ENCODE measurements at regions not wholly inside any gene's neighbourhood (a gene's known extent, or its start where the extent isn't known, plus 50 kb on each side); places are given as distances from the start of the nearest gene placed in this dataset.

DNA sequence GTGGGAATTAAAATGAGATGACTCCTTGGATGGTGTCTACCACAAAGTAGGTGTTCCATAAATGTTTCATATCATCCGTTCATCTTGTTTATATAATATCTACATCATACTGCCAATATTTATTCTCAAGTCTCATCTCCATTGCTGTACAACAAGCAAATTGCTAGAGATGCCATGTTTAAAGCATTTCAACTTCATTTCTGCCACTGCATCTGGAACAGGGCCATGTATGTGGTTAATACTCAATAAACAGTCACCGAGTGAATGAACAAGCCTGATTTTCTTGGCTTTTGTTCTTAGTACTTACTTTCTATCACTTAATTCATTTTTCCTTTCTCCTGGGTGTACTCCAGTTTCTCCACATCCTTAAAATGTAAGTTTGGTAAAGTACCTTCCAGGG, 107.6 kb downstream of the KCNJ2 start:
- no peak for DNase-seq (ENCODE audit: low read depth in 1 of 2, low spot score in 2 of 2)
- H3K4me2 ChIP-seq (ENCODE audit: insufficient read depth in 1 of 2, low read depth in 2 of 2, low read length in 2 of 2) = no peak overlapping the region
- no peaks in the 10 kb centered on the region for H3K79me1 ChIP-seq (ENCODE audit: low read depth, low read length)
- FAIRE-seq = no peak
- no peaks in the 10 kb centered on the region for H4K20me1 ChIP-seq (replicated peaks in 1 of 2; ENCODE audit: control insufficient read depth in 1 of 2, insufficient read depth in 2 of 2, low read length in 2 of 2)
- no peak overlapping the region for H3K18ac ChIP-seq (ENCODE audit: extremely low read depth, low read length)
- H2AFZ ChIP-seq (ENCODE audit: low read length) = no peak overlapping the region
- no peaks in the 10 kb centered on the region for H3K4me1 ChIP-seq (replicated peaks in 1 of 4; ENCODE audit: control insufficient read depth in 3 of 4, insufficient read depth in 4 of 4, low read length in 3 of 4)
- no peaks in the 10 kb centered on the region for H3K79me2 ChIP-seq (ENCODE audit: control insufficient read depth in 1 of 2, insufficient read depth in 2 of 2, low read length in 2 of 2)
- no peak overlapping the region for H2BK15ac ChIP-seq (ENCODE audit: low read length)
- ChIA-PET POLR2A (ENCODE audit: partially characterized antibody) (no interaction called here), CTCF (ENCODE audit: partially characterized antibody) (no interaction called here)
- no peaks in the 10 kb centered on the region for H3K36me3 ChIP-seq (ENCODE audit: control insufficient read depth in 2 of 4, insufficient read depth in 4 of 4, low read length in 3 of 4)
- H3K9me3 ChIP-seq (ENCODE audit: insufficient read depth in 2 of 2, low read depth in 1 of 2, low read length in 1 of 2) = 0 out of 4 replicates have a peak, but pooled peaks cover 0 to 2% of the 10 kb centered on the region in 2 experiments
- no peak overlapping the region for H3K27ac ChIP-seq (ENCODE audit: low read depth, low read length)
- H2BK20ac ChIP-seq (ENCODE audit: low read length) = no peak overlapping the region
- H4K91ac ChIP-seq (replicated peaks; ENCODE audit: insufficient read length, low read length) = no peak overlapping the region
- H3K4me3 ChIP-seq (ENCODE audit: extremely low read depth in 1 of 4, insufficient read depth in 2 of 4, low read depth in 3 of 4, low read length in 4 of 4) = no peak overlapping the region
- 94% methylated on average over 2 of the region's 2 CpGs; no CpG with 5 or more reads in 1 of the 2 experiments for WGBS, 2 experiments (ENCODE audit: extremely low coverage in 1 of 2, insufficient coverage in 1 of 2, insufficient read length in 1 of 2, insufficient replicate concordance in 2 of 2, low coverage in 1 of 2, low lambda C conversion rate in 2 of 2, missing lambda C conversion rate in 1 of 2)
- no peak overlapping the region for H3K4ac ChIP-seq (replicated peaks; ENCODE audit: insufficient read length, low read depth, low read length)
- no peak overlapping the region for H4K8ac ChIP-seq (ENCODE audit: extremely low read depth, insufficient read depth, low read length)
- H3K23ac ChIP-seq (ENCODE audit: insufficient read length) = no peak overlapping the region
- H2BK12ac ChIP-seq (ENCODE audit: low read depth, low read length) = no peak overlapping the region
- H3K9ac ChIP-seq (replicated peaks in 1 of 4; ENCODE audit: extremely low read depth in 1 of 4, low read depth in 3 of 4, low read length in 3 of 4) = no peak overlapping the region
- H2BK5ac ChIP-seq (ENCODE audit: low read depth, low read length) = no peak overlapping the region
- no peak overlapping the region for H4K5ac ChIP-seq (ENCODE audit: insufficient read length, low read depth, low read length)
- no peak overlapping the region for H2AK5ac ChIP-seq (ENCODE audit: low read depth, low read length)
- H3K27me3 ChIP-seq (replicated peaks in 1 of 4; ENCODE audit: control insufficient read depth in 3 of 4, extremely low read depth in 1 of 4, insufficient read depth in 3 of 4, low read length in 3 of 4) = no peaks in the 10 kb centered on the region
- H3K23me2 ChIP-seq (ENCODE audit: low read depth, low read length) = no peaks in the 10 kb centered on the region
- no peak overlapping the region for H2BK120ac ChIP-seq (replicated peaks; ENCODE audit: low read depth, low read length)
- no peak overlapping the region for H3K14ac ChIP-seq (ENCODE audit: insufficient read length)
- H3K56ac ChIP-seq (replicated peaks; ENCODE audit: insufficient read length, low read depth, low read length) = no peak overlapping the region
- TF ChIP-seq NANOG (IDR thresholded peaks at IDR 0.05; ENCODE audit: insufficient read depth, low read depth, low read length, poor library complexity, severe bottlenecking) (no peak), KDM5A (IDR thresholded peaks at IDR 0.05; ENCODE audit: low read length) (no peak), SUZ12 (IDR thresholded peaks at IDR 0.05; ENCODE audit: low read length) (no peak), TBP (IDR thresholded peaks at IDR 0.05; ENCODE audit: low read depth, low read length) (no peak), CBX8 (IDR thresholded peaks at IDR 0.05; ENCODE audit: borderline replicate concordance, low read depth, low read length) (no peak), GTF2F1 (IDR thresholded peaks at IDR 0.05; ENCODE audit: borderline replicate concordance, low read depth, low read length) (no peak), RAD21 (IDR thresholded peaks at IDR 0.05 in 1 of 2, conservative IDR thresholded peaks at IDR 0.05 in 1 of 2; ENCODE audit: low read depth in 2 of 2, low read length in 2 of 2) (no peak), CBX5 (IDR thresholded peaks at IDR 0.05; ENCODE audit: low read depth, low read length) (no peak), SIRT6 (IDR thresholded peaks at IDR 0.05; ENCODE audit: low read length) (no peak), BCL11A (IDR thresholded peaks at IDR 0.05; ENCODE audit: low read depth in 2 of 2, low read length in 2 of 2) (no peak), BRCA1 (IDR thresholded peaks at IDR 0.05; ENCODE audit: low read depth, low read length) (no peak), SP4 (IDR thresholded peaks at IDR 0.05; ENCODE audit: low read length) (no peak), HDAC6 (IDR thresholded peaks at IDR 0.05; ENCODE audit: low read depth, low read length) (no peak), NRF1 (IDR thresholded peaks at IDR 0.05; ENCODE audit: low read depth, low read length) (no peak), SAP30 (IDR thresholded peaks at IDR 0.05; ENCODE audit: insufficient read depth, insufficient replicate concordance, low read length) (no peak)
